ENCODE measurements at regions not wholly inside any gene's neighbourhood (a gene's known extent, or its start where the extent isn't known, plus 50 kb on each side); places are given as distances from the start of the nearest gene placed in this dataset.

- ATAC-seq (no peak), DNase-seq (no peak)
- Mint-ChIP-seq H3K9me3 (no peaks in the 10 kb centered on the region), H3K27me3 (no peaks in the 10 kb centered on the region), H3K36me3 (ENCODE audit: low read depth) (no peaks in the 10 kb centered on the region), H3K4me1 (ENCODE audit: low read depth) (no peaks in the 10 kb centered on the region), H3K27ac (no peak overlapping the region), H3K4me3 (no peak overlapping the region)
- ChIA-PET CTCF (no interaction called here), POLR2A (no interaction called here)
- no peak for TF ChIP-seq CTCF (IDR thresholded peaks at IDR 0.05)
- intact Hi-C loops (cut with micrococcal nuclease) = no loop called here
These were observed 185.7 kb downstream of the ATPSCKMT start for GRCh38 chr5:10063997-10064396.

- CTCF ChIA-PET = no interaction called here
- no peak overlapping the region for H3K27ac Mint-ChIP-seq
- no peaks in the 10 kb centered on the region for H3K4me1 Mint-ChIP-seq (ENCODE audit: low read depth)
- H3K27me3 Mint-ChIP-seq = no peaks in the 10 kb centered on the region
- POLR2A ChIA-PET = no interaction called here
- intact Hi-C loops (cut with micrococcal nuclease) = no loop called here
- no peak for DNase-seq
- no peak for TF ChIP-seq CTCF (IDR thresholded peaks at IDR 0.05)
- H3K36me3 Mint-ChIP-seq (ENCODE audit: low read depth) = no peaks in the 10 kb centered on the region
- H3K4me3 Mint-ChIP-seq = no peak overlapping the region
- ATAC-seq = no peak
- no peaks in the 10 kb centered on the region for H3K9me3 Mint-ChIP-seq
These were observed 189.7 kb downstream of the ATPSCKMT start for GRCh38 chr5:10059980-10060379.

- H3K27ac Mint-ChIP-seq = no peak overlapping the region
- no peak overlapping the region for H3K4me3 Mint-ChIP-seq
- ChIA-PET CTCF (no interaction called here), POLR2A (no interaction called here)
- TF ChIP-seq CTCF (IDR thresholded peaks at IDR 0.05) = no peak
- intact Hi-C loops (cut with micrococcal nuclease) = no loop called here
- H3K27me3 Mint-ChIP-seq = no peaks in the 10 kb centered on the region
- ATAC-seq = no peak
- no peak for DNase-seq
- H3K36me3 Mint-ChIP-seq (ENCODE audit: low read depth) = no peaks in the 10 kb centered on the region
- no peaks in the 10 kb centered on the region for H3K9me3 Mint-ChIP-seq
- no peaks in the 10 kb centered on the region for H3K4me1 Mint-ChIP-seq (ENCODE audit: low read depth)
These were observed 190.1 kb downstream of the ATPSCKMT start for GRCh38 chr5:10059556-10059955.

- no peak for TF ChIP-seq CTCF (IDR thresholded peaks at IDR 0.05)
- H3K27me3 Mint-ChIP-seq = no peaks in the 10 kb centered on the region
- intact Hi-C loops (cut with micrococcal nuclease) = no loop called here
- peaks cover 6% of the 10 kb centered on the region for H3K9me3 Mint-ChIP-seq
- no peak for ATAC-seq
- no peaks in the 10 kb centered on the region for H3K36me3 Mint-ChIP-seq (ENCODE audit: low read depth)
- ChIA-PET POLR2A (no interaction called here), CTCF (no interaction called here)
- no peak overlapping the region for H3K4me3 Mint-ChIP-seq
- no peak overlapping the region for H3K27ac Mint-ChIP-seq
- H3K4me1 Mint-ChIP-seq (ENCODE audit: low read depth) = no peaks in the 10 kb centered on the region
- DNase-seq = no peak
These were observed 192.3 kb downstream of the ATPSCKMT start for GRCh38 chr5:10057356-10057755.

DNA sequence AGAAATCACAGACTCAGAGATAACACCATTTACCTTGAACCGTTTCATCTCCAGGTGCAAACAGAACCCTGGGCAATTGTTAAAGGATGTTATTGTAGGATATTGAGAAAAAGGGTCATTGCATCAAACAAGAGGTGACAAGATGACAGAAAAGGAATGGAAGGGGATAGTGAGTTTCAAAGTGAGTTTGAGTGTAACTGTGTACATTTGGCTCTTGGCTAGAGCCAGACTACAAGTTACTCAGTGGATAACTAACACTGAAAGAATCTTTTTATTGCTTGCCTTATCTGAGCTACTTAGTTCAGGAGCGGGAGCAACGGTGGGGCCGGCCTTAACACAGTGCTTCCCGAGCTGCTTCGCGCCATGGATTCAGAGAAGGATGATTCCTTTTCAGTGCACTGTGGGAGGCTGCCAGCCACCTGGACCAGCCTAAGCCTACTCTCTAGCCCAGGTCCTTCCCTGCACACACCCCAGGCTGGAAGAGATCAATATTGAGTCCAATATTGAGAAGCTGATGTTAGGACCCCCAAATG lies 193.4 kb downstream of the ATPSCKMT start:
- Mint-ChIP-seq H3K4me1 (ENCODE audit: low read depth) (no peaks in the 10 kb centered on the region), H3K27me3 (no peaks in the 10 kb centered on the region), H3K27ac (no peak overlapping the region), H3K9me3 (peaks cover 10% of the 10 kb centered on the region), H3K4me3 (no peak overlapping the region), H3K36me3 (ENCODE audit: low read depth) (no peaks in the 10 kb centered on the region)
- ChIA-PET POLR2A (no interaction called here), CTCF (no interaction called here)
- ATAC-seq (no peak), DNase-seq (no peak)
- no peak for TF ChIP-seq CTCF (IDR thresholded peaks at IDR 0.05)
- intact Hi-C loops (cut with micrococcal nuclease) = no loop called here
